ENCODE measurements at regions not wholly inside any gene's neighbourhood (a gene's known extent, or its start where the extent isn't known, plus 50 kb on each side); places are given as distances from the start of the nearest gene placed in this dataset.

DNA sequence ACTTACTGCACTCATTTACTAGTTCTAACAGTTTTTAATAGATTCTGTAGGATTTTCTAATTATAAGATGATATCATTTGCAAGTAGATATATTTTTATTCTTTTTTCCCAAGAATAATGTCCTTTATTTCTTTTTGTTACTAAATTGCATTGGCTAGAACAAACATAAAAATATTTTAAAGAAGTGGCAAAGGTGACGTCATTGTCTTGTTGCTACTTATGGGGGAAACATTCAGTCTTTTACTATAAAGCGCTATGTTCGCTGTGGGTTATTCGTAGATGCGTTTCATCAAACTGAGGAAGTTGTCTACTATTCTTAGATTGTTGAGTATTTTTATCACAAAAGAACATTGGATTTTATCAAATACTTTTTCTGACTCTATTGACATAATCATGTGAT is 765.2 kb upstream of the POU3F3 start:
- Histone ChIP-seq H3K4me3 (ENCODE audit: low read length) (no peak overlapping the region), H3K36me3 (ENCODE audit: insufficient read depth, low read length) (no peaks in the 10 kb centered on the region), H3K4me1 (ENCODE audit: insufficient read depth, low read length) (no peaks in the 10 kb centered on the region), H3K9me3 (ENCODE audit: control insufficient read depth in 1 of 2, insufficient read depth in 1 of 2, low read length in 2 of 2) (peaks cover 4% of the 10 kb centered on the region in 2 experiments), H3K27ac (ENCODE audit: low read depth in 1 of 2, low read length in 2 of 2) (no peak overlapping the region), H3K27me3 (ENCODE audit: control insufficient read depth in 1 of 2, insufficient read depth in 2 of 2, low read length in 2 of 2) (no peaks in the 10 kb centered on the region)
- Mint-ChIP-seq H3K4me3 (no peak overlapping the region), H3K4me1 (ENCODE audit: low read depth) (no peaks in the 10 kb centered on the region), H3K27me3 (no peaks in the 10 kb centered on the region), H3K9me3 (peaks cover 2% of the 10 kb centered on the region), H3K27ac (no peak overlapping the region), H3K36me3 (ENCODE audit: low read depth) (no peaks in the 10 kb centered on the region)
- ChIA-PET POLR2A (no interaction called here), CTCF (no interaction called here)
- DNase-seq (no peak), ATAC-seq (ENCODE audit: poor library complexity) (no peak)
- TF ChIP-seq CTCF (IDR thresholded peaks at IDR 0.05): no peak
- intact Hi-C loops (cut with DNase I, micrococcal nuclease): no loop called here

DNA sequence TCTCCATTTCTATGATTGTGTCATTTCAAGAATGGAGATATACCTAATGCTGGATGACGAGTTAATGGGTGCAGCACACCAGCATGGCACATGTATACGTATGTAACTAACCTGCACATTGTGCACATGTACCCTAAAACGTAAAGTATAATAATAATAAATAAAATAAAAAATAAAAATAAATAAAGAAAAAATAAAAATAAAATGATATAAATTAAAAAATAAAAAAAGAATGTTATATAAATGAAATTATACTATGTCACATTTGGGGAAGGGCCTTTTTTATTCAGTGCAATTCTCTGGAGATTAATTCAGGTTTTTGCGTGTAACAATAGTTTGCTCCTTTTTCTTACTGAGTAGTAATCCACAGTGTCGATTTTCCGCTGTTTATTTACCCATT is 763.5 kb upstream of the POU3F3 start:
- POLR2A ChIA-PET: no interaction called here
- H3K27ac Mint-ChIP-seq: no peak overlapping the region
- H3K27me3 Mint-ChIP-seq: no peaks in the 10 kb centered on the region
- no peak for ATAC-seq (ENCODE audit: poor library complexity)
- H3K4me1 Mint-ChIP-seq (ENCODE audit: low read depth): no peaks in the 10 kb centered on the region
- DNase-seq: no peak
- intact Hi-C loops (cut with DNase I, micrococcal nuclease): no loop called here
- no peaks in the 10 kb centered on the region for H3K36me3 ChIP-seq (ENCODE audit: insufficient read depth, low read length)
- no peaks in the 10 kb centered on the region for H3K36me3 Mint-ChIP-seq (ENCODE audit: low read depth)
- H3K9me3 ChIP-seq (ENCODE audit: control insufficient read depth in 1 of 2, insufficient read depth in 1 of 2, low read length in 2 of 2): peaks cover under 1 to 3% of the 10 kb centered on the region in 2 experiments
- no peak overlapping the region for H3K27ac ChIP-seq (ENCODE audit: low read depth in 1 of 2, low read length in 2 of 2)
- H3K4me1 ChIP-seq (ENCODE audit: insufficient read depth, low read length): no peaks in the 10 kb centered on the region
- peaks cover 5% of the 10 kb centered on the region for H3K9me3 Mint-ChIP-seq
- H3K27me3 ChIP-seq (ENCODE audit: control insufficient read depth in 1 of 2, insufficient read depth in 2 of 2, low read length in 2 of 2): no peaks in the 10 kb centered on the region
- no peak overlapping the region for H3K4me3 Mint-ChIP-seq
- TF ChIP-seq CTCF (IDR thresholded peaks at IDR 0.05): no peak
- H3K4me3 ChIP-seq (ENCODE audit: low read length): no peak overlapping the region
- CTCF ChIA-PET: no interaction called here

- Histone ChIP-seq H3K27me3 (ENCODE audit: control insufficient read depth in 1 of 2, insufficient read depth in 2 of 2, low read length in 2 of 2) (no peaks in the 10 kb centered on the region), H3K27ac (ENCODE audit: low read depth in 1 of 2, low read length in 2 of 2) (no peak overlapping the region), H3K4me1 (ENCODE audit: insufficient read depth, low read length) (no peaks in the 10 kb centered on the region), H3K4me3 (ENCODE audit: low read length) (no peak overlapping the region), H3K36me3 (ENCODE audit: insufficient read depth, low read length) (no peaks in the 10 kb centered on the region), H3K9me3 (ENCODE audit: control insufficient read depth in 1 of 2, insufficient read depth in 1 of 2, low read length in 2 of 2) (no peaks in the 10 kb centered on the region)
- TF ChIP-seq CTCF (IDR thresholded peaks at IDR 0.05): no peak
- ATAC-seq (ENCODE audit: poor library complexity): no peak
- intact Hi-C loops (cut with DNase I, micrococcal nuclease): no loop called here
- Mint-ChIP-seq H3K9me3 (peaks cover 5% of the 10 kb centered on the region), H3K36me3 (ENCODE audit: low read depth) (no peaks in the 10 kb centered on the region), H3K27ac (no peak overlapping the region), H3K4me1 (ENCODE audit: low read depth) (no peaks in the 10 kb centered on the region), H3K27me3 (no peaks in the 10 kb centered on the region), H3K4me3 (no peak overlapping the region)
- CTCF ChIA-PET: no interaction called here
- DNase-seq: no peak
- POLR2A ChIA-PET: no interaction called here
Observed at GRCh38 chr2:104091894-104092293, 762.0 kb upstream of the POU3F3 start.
